Astrocyte (in vitro differentiated cells and primary cell): ENCODE measurements at regions not wholly inside any gene's neighbourhood (a gene's known extent, or its start where the extent isn't known, plus 50 kb on each side); places are given as distances from the start of the nearest gene placed in this dataset.

Experiments used
- EZH2 ChIP-seq: IDR thresholded peaks from 2 replicates; pipeline ENCODE4 v1.6.1; 2012; ENCODE audit warnings: mild to moderate bottlenecking, low read length, inconsistent platforms; ENCODE audit not compliant: insufficient read depth
- TF ChIP-seq, protein P1 (sequence below): IDR thresholded peaks from 2 replicates; pipeline ENCODE4 v1.5.1; 2011; ENCODE audit warnings: low read depth, mild to moderate bottlenecking, inconsistent platforms, low read length, moderate library complexity; ENCODE audit not compliant: insufficient read depth

DNA sequence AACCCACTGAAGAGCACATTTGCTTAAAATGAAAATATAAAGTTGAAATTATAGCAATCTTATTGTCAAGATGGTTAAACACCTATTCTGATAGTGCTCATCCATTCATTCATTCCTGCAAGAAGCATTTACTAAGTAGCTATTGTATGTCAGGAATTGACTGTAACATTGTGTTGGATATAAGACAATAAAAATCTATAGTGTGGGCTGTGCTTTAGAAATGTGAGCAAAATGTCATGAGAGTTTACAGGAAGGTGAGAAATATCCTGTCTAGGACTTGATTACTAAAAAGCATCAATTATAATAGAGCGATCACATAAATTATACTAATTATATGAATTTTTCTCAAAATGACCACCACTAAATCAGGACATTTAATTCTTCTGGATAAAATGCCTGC is 123.0 kb downstream of the HAO1 start:
- TF ChIP-seq, protein P1, sequence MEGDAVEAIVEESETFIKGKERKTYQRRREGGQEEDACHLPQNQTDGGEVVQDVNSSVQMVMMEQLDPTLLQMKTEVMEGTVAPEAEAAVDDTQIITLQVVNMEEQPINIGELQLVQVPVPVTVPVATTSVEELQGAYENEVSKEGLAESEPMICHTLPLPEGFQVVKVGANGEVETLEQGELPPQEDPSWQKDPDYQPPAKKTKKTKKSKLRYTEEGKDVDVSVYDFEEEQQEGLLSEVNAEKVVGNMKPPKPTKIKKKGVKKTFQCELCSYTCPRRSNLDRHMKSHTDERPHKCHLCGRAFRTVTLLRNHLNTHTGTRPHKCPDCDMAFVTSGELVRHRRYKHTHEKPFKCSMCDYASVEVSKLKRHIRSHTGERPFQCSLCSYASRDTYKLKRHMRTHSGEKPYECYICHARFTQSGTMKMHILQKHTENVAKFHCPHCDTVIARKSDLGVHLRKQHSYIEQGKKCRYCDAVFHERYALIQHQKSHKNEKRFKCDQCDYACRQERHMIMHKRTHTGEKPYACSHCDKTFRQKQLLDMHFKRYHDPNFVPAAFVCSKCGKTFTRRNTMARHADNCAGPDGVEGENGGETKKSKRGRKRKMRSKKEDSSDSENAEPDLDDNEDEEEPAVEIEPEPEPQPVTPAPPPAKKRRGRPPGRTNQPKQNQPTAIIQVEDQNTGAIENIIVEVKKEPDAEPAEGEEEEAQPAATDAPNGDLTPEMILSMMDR = no peak
- TF ChIP-seq EZH2 = no peak
